ENCODE measurements at regions not wholly inside any gene's neighbourhood (a gene's known extent, or its start where the extent isn't known, plus 50 kb on each side); places are given as distances from the start of the nearest gene placed in this dataset.

GRCh38 chr4:158002173-158002572 lies 170.7 kb downstream of the GASK1B start:
- TF ChIP-seq, protein P1, sequence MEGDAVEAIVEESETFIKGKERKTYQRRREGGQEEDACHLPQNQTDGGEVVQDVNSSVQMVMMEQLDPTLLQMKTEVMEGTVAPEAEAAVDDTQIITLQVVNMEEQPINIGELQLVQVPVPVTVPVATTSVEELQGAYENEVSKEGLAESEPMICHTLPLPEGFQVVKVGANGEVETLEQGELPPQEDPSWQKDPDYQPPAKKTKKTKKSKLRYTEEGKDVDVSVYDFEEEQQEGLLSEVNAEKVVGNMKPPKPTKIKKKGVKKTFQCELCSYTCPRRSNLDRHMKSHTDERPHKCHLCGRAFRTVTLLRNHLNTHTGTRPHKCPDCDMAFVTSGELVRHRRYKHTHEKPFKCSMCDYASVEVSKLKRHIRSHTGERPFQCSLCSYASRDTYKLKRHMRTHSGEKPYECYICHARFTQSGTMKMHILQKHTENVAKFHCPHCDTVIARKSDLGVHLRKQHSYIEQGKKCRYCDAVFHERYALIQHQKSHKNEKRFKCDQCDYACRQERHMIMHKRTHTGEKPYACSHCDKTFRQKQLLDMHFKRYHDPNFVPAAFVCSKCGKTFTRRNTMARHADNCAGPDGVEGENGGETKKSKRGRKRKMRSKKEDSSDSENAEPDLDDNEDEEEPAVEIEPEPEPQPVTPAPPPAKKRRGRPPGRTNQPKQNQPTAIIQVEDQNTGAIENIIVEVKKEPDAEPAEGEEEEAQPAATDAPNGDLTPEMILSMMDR (IDR thresholded peaks at IDR 0.05): no peak
- no peak for TF ChIP-seq POLR2A (IDR thresholded peaks at IDR 0.05)

Measured in esophagus squamous epithelium (tissue), 4 donors.